ENCODE measurements at regions not wholly inside any gene's neighbourhood (a gene's known extent, or its start where the extent isn't known, plus 50 kb on each side); places are given as distances from the start of the nearest gene placed in this dataset.

GRCh38 chr5:2133936-2134335, 251.2 kb upstream of the IRX4 start:
- no peak for TF ChIP-seq CTCF (conservative IDR thresholded peaks at IDR 0.05; ENCODE audit: low read depth, low read length)
- no peak for TF ChIP-seq EZH2 (IDR thresholded peaks at IDR 0.05; ENCODE audit: low read length, unreplicated experiment)
- no peak for TF ChIP-seq EZH2phosphoT487 (IDR thresholded peaks at IDR 0.05; ENCODE audit: borderline replicate concordance, low read length)
